ENCODE measurements at regions not wholly inside any gene's neighbourhood (a gene's known extent, or its start where the extent isn't known, plus 50 kb on each side); places are given as distances from the start of the nearest gene placed in this dataset.

DNA sequence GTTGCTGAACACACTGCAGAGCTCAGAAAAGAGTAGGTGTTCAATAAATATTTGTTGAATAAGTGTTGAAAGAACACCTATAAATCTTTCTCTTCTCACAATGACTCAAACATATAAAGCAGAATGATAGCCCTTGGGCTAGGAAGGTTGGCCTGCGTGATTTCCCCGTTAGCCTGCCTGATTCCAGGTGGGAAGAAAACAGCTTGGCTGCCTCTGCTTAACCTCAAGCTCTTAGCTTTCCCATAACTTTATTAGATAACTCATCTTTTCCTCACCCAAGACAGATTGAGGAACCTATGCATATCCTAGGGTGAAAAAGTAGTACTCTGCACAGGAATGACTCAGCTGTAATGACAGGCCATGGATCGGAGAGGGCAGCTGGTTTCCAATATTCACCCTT is 300.3 kb upstream of the ID4 start:
- no peak overlapping the region for H3K14ac ChIP-seq (replicated peaks; ENCODE audit: low read depth, low read length)
- H3K4ac ChIP-seq (ENCODE audit: low read depth, low read length): no peak overlapping the region
- no peak overlapping the region for H3K56ac ChIP-seq (ENCODE audit: extremely low read depth, insufficient read depth, low read length)
- H2BK20ac ChIP-seq (ENCODE audit: low read depth, low read length): no peak overlapping the region
- H2BK5ac ChIP-seq (ENCODE audit: low read depth, low read length, poor library complexity, severe bottlenecking): no peak overlapping the region
- no peak overlapping the region for H2AK5ac ChIP-seq (ENCODE audit: low read depth, low read length)
- H3K4me2 ChIP-seq (ENCODE audit: low read depth, low read length): no peak overlapping the region
- TF ChIP-seq SMC3 (IDR thresholded peaks at IDR 0.05; ENCODE audit: low read depth, low read length) (no peak), RAD21 (IDR thresholded peaks at IDR 0.05; ENCODE audit: low read length) (no peak), RFX5 (IDR thresholded peaks at IDR 0.05; ENCODE audit: low read depth, low read length) (no peak), FOS (IDR thresholded peaks at IDR 0.05; ENCODE audit: low read depth, low read length) (no peak), MAFK (IDR thresholded peaks at IDR 0.05; ENCODE audit: low read depth, low read length) (no peak), CTCF (conservative IDR thresholded peaks at IDR 0.05; ENCODE audit: low read depth, low read length) (no peak), CEBPB (IDR thresholded peaks at IDR 0.05; ENCODE audit: low read depth, low read length) (no peak), USF2 (IDR thresholded peaks at IDR 0.05; ENCODE audit: low read depth, low read length) (no peak), RCOR1 (IDR thresholded peaks at IDR 0.05; ENCODE audit: insufficient replicate concordance, low read length) (no peak), BHLHE40 (IDR thresholded peaks at IDR 0.05; ENCODE audit: low read depth, low read length) (no peak), POLR2A (IDR thresholded peaks at IDR 0.05; ENCODE audit: low read depth, low read length) (no peak), MAZ (IDR thresholded peaks at IDR 0.05; ENCODE audit: borderline replicate concordance, low read depth, low read length) (no peak), MXI1 (IDR thresholded peaks at IDR 0.05; ENCODE audit: borderline replicate concordance, low read depth, low read length) (no peak), NFE2L2 (IDR thresholded peaks at IDR 0.05; ENCODE audit: low read depth, low read length) (no peak), CHD1 (IDR thresholded peaks at IDR 0.05; ENCODE audit: low read depth, low read length) (no peak)
- TF ChIP-seq, protein P1, sequence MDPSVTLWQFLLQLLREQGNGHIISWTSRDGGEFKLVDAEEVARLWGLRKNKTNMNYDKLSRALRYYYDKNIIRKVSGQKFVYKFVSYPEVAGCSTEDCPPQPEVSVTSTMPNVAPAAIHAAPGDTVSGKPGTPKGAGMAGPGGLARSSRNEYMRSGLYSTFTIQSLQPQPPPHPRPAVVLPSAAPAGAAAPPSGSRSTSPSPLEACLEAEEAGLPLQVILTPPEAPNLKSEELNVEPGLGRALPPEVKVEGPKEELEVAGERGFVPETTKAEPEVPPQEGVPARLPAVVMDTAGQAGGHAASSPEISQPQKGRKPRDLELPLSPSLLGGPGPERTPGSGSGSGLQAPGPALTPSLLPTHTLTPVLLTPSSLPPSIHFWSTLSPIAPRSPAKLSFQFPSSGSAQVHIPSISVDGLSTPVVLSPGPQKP (IDR thresholded peaks at IDR 0.05; ENCODE audit: borderline replicate concordance, low read depth, low read length): no peak
- H3K27ac ChIP-seq (ENCODE audit: insufficient read depth, low read length): no peak overlapping the region
- H2AK9ac ChIP-seq (replicated peaks; ENCODE audit: low read depth, low read length, poor library complexity): no peak overlapping the region
- in situ Hi-C loops (cut with MboI; ENCODE audit: low sequenced_read_pairs): no loop called here
- no peaks in the 10 kb centered on the region for H3K79me1 ChIP-seq (ENCODE audit: low read depth in 1 of 2, low read length in 2 of 2)
- dilution Hi-C loops (cut with HindIII; ENCODE audit: low sequenced_read_pairs, unreplicated experiment): no loop called here
- no peaks in the 10 kb centered on the region for H3K9me1 ChIP-seq (ENCODE audit: insufficient read depth, low read length)
- H3K9me3 ChIP-seq (ENCODE audit: control insufficient read depth, insufficient read depth, low read length): peaks cover 6% of the 10 kb centered on the region; the same call in 1 of the 2 replicates
- H2BK120ac ChIP-seq (ENCODE audit: low read depth, low read length): no peak overlapping the region
- intact Hi-C loops (cut with micrococcal nuclease): no loop called here
- no CpG with 5 or more reads among the region's 3 CpGs for WGBS, 2 experiments (ENCODE audit: extremely low coverage in 2 of 2, insufficient read length in 1 of 2)
- no peak overlapping the region for H3K9ac ChIP-seq (ENCODE audit: low read depth, low read length)
- BruUV-seq (replicated peaks): no TSS peak
- H3K36me3 ChIP-seq (ENCODE audit: control insufficient read depth, insufficient read depth, low read length): no peaks in the 10 kb centered on the region
- H3K18ac ChIP-seq (ENCODE audit: low read depth, low read length): no peak overlapping the region
- H4K5ac ChIP-seq (ENCODE audit: low read depth, low read length): no peak overlapping the region
- H4K20me1 ChIP-seq (ENCODE audit: insufficient read depth, low read length): no peaks in the 10 kb centered on the region
- DNase-seq: no peak
- ATAC-seq (ENCODE audit: low read depth): no peak
- no peak overlapping the region for H3K23ac ChIP-seq (ENCODE audit: low read depth, low read length)
- ChIA-PET POLR2A (ENCODE audit: unreplicated experiment) (no interaction called here), CTCF (interaction anchor here (0.6 to 0.7 kb wide), 3 partner anchors 10 to 51 kb away, joined by 3 to 6 read pairs (median 3); no protein-coding TSS in a partner anchor)
- H2BK15ac ChIP-seq (ENCODE audit: low read depth, low read length): no peak overlapping the region
- no peak overlapping the region for H2AFZ ChIP-seq (replicated peaks; ENCODE audit: low read length, poor library complexity)
- no peaks in the 10 kb centered on the region for H3K4me1 ChIP-seq (ENCODE audit: control insufficient read depth, insufficient read depth, low read length)
- no peak overlapping the region for H4K8ac ChIP-seq (ENCODE audit: low read depth in 2 of 2, low read length in 2 of 2)
- H3K4me3 ChIP-seq (ENCODE audit: insufficient read depth, low read depth, low read length): no peak overlapping the region
- no peaks in the 10 kb centered on the region for H3K27me3 ChIP-seq (ENCODE audit: control insufficient read depth, insufficient read depth, low read length)
- no peak overlapping the region for H4K91ac ChIP-seq (ENCODE audit: insufficient read depth, low read depth, low read length)

Measured in IMR-90 (cell line).